SK-N-SH treated with all-trans-retinoic acid at 6 μM for 48 hours (cell line): ENCODE measurements at regions not wholly inside any gene's neighbourhood (a gene's known extent, or its start where the extent isn't known, plus 50 kb on each side); places are given as distances from the start of the nearest gene placed in this dataset.

Source experiments
- ARNTL ChIP-seq: fragments of 450-650 bp; formaldehyde crosslinking; IDR thresholded peaks from 2 replicates; pipeline ENCODE4 v1.5.0; 2020; ENCODE audit warnings: low read depth, mild to moderate bottlenecking, moderate library complexity, borderline replicate concordance
- PATZ1 ChIP-seq: fragments of 250-450 bp; sonication (Bioruptor Pico); IDR thresholded peaks from 2 replicates; pipeline ENCODE4 v1.8.0; 2020; ENCODE audit warnings: mild to moderate bottlenecking, moderate library complexity, borderline replicate concordance
- SNAI2 ChIP-seq: fragments of 250-450 bp; sonication (Bioruptor Pico); IDR thresholded peaks from 2 replicates; pipeline ENCODE4 v1.5.0; 2020; ENCODE audit warnings: mild to moderate bottlenecking, moderate library complexity
- ZFP3 ChIP-seq: fragments of 250-450 bp; sonication (Bioruptor Pico); IDR thresholded peaks from 2 replicates; pipeline ENCODE4 v1.5.0; 2020; ENCODE audit warnings: mild to moderate bottlenecking, moderate library complexity
- ZFP30 ChIP-seq: fragments of 450-650 bp; formaldehyde crosslinking; IDR thresholded peaks from 2 replicates; pipeline ENCODE4 v1.5.0; 2022; ENCODE audit warnings: mild to moderate bottlenecking, moderate library complexity

GRCh38 chr4:111048316-111048715 lies 425.4 kb upstream of the PITX2 start:
- no peak for TF ChIP-seq ZFP30 (CRISPR knock-in tag)
- TF ChIP-seq PATZ1 (CRISPR knock-in tag) = no peak
- no peak for TF ChIP-seq ARNTL (CRISPR knock-in tag)
- TF ChIP-seq ZFP3 (CRISPR knock-in tag) = no peak
- no peak for TF ChIP-seq SNAI2 (CRISPR knock-in tag)
